NCI-H526 treated with DMSO at 0.1 percent for 48 hours (cell line): ENCODE measurements at regions not wholly inside any gene's neighbourhood (a gene's known extent, or its start where the extent isn't known, plus 50 kb on each side); places are given as distances from the start of the nearest gene placed in this dataset.
"Not testable (repeated sequence)": the region's sequence is repeated elsewhere in the genome, so short reads cannot be mapped to it uniquely, and the experiment has no call there.

Experiments
- DNase-seq: peaks from one replicate; lab custom pipeline; 2025; lab: John Stamatoyannopoulos, UW

DNA sequence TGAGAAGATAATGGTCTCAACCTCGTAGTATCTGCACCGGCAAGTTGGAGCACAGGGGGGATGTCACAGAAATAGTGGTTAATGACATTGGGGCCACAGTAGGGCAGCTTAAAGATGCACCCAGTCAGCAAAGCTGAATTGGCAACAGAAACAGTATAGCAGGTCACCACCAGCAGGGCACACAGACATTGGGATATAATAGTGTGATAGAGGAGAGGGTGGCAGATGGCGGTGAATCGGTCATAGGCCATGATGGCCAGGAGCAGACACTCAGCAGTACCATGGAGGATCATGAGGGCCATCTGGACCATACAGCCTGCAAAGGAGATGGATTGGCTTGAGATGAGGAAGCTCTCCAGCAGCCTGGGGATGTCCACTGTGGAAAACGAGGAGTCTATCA is 106.0 kb upstream of the OR9Q1 start:
- DNase-seq = no peak

DNA sequence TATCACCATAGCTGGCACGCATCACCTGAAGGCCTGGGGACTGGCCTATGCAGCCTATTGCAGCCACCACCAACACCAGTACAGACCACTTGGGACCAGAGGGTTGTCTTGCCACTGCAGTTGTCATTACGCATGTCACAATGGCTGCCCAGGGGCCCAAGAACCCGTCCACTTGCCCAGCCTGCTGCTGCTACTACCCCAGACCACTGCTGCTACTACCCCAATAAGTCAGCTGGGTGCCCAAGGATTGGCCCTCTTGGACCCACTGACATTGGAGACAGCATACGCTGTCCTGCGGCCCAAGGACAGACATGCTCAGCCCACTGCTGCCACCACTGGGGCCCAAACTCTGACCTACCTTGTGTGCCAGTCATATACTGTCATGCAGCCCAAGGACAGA is 102.7 kb upstream of the OR9Q1 start:
- DNase-seq = no peak

DNA sequence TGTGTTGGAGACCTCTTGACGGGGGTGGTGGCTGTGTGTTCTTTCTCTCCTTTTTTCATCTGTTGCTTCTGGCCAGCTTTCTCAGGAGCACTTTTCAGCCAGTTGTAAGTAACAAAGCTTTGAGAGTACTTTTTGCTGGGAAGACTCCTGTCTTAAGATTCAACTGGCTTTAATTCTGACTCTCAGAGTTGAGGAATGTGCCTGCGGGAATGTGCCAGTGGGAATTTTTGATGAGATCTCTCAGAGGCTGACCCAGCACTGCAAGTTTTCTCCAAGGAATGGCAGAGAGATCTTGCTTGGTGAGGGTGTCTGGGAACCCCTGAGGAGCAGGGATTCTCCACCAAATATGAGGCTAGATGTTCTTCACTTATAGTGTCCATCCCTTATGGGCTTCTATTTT is 91.6 kb upstream of the OR9Q1 start:
- no peak for DNase-seq

DNA sequence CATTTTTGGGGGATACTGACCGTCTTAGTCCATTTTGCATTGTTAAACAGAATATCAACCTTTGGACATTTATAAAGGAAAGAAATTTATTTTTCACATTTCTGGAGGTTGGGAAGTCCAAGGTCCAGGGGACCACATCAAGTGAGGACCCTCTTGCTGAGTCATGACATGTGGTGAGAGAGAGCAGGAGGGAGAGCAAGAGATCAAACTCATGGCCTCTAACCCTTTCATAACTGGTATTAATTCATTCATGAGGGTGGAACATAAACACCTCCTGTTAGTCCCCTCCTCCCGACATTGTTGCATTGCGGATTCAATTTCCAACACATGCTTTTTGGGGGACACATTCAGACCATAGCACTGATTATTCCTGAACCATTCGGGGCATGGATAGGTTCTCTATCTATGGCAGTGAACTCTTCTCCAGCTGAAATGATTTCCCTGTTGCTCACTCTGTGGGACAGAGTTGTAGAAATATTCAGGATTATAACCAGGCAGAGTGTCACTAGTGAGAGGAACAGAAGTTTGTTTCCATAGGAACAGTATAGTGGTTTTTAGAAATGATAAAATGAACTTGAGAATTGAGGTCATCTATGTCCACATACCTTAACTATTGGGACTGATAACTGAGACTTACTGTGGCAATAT is 88.2 kb upstream of the OR9Q1 start:
- no peak for DNase-seq

DNA sequence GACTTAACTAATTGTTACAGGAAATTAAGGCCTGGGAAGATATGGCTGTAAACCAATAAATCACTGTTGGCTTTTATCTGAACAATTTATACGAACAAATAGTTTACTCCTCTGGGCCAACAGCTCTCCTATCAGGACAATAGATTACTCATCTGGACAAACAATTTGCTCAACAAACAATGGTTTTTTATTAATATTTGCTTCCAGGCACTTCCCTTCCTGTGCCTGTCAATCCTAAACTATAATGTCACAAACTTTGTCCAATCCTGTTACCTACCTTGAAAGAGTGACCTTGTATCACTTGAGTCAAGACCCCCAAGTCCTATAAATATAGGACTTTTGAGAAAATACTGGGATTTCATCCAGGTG is 87.6 kb upstream of the OR9Q1 start:
- DNase-seq = no peak

DNA sequence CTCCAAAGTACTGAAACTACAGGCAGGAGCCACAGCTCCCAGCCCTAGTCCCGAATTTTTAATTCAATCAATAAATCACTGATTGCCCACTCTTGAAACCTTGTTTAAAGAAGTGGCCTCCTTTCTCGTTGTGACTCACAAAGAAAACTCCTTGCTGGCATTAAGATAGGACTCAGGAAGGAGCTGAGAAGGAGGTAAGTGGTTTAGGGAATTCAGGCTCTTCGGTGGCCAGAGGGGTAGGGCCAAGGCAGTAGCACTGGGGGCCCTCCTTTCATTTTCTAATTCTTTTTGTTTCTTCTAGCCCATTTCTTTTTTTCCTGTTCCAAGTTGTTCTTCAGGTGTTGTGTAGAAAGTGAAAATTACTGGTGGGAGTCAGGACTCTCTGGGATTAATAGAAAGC is 86.2 kb upstream of the OR9Q1 start:
- no peak for DNase-seq

DNA sequence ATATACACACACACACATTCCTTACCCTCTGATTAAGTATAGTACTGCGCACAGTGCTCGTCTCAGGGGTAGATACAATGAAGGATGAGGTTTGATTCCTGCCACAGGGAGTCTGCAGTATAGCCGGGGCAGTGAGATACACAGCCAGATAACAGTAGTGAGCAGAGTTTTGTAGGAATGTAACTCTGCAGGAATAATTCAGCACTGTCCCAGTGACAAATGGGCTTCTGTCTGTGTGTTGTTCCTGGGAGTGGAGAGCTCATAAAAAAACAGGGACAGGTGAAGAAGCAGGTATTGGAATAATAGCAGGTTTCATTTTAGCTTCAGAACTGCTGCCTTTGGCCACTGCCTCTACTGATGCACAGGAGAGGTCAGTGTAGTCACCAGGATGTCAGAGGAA is 85.3 kb upstream of the OR9Q1 start:
- DNase-seq = no peak

DNA sequence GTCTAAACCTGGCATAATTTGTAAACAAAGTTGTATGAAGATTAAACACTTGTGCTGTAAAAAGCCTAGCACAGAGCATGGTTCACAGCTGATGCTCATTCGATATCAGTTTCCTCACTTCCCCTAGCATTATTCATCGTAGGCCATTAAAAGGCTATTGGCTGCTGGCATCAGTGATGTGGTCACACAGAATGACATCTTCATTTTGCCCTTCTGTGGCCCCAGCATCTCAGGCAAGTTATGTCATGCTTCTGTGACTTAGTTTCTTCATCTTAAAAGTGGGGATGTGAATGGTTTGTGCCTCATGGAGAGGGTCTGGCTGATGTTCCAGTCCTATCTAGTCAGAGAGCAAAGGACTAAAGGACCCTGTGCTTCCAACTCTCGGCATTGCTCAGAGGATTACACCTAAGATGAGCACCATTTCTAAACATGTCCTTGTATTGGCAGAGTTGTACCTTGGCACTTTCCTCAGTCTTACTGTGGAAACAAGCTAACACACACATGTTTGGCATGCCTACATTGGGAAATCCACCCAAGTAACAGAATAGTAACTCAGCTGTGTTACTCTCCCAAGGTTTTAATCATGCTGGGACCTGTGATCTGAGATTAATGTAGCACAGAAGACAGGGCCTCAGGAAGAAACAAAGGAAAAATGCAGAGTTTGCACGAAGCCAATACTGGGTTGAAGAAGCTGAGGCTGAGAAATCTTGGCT is 83.5 kb upstream of the OR9Q1 start:
- DNase-seq = no peak

DNA sequence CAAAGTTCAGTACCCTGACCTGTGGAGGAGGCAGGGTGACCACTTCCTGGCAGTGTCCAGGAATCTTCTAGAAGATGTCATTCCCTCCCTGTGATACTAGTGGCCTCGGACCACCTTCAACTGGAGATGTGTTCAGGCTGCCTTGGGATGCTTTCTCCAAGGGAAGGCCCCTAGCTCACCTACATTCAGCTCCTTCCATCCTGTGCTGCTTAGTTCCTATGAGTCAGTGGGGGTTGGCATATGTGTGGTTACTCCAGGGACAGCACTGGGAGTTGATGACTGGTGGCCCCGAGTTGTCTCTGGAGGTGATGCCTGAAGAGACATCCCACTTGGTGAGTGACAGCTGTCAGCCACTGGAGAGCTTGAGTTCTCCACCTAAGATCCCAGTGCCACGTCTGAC is 81.8 kb upstream of the OR9Q1 start:
- no peak for DNase-seq

DNA sequence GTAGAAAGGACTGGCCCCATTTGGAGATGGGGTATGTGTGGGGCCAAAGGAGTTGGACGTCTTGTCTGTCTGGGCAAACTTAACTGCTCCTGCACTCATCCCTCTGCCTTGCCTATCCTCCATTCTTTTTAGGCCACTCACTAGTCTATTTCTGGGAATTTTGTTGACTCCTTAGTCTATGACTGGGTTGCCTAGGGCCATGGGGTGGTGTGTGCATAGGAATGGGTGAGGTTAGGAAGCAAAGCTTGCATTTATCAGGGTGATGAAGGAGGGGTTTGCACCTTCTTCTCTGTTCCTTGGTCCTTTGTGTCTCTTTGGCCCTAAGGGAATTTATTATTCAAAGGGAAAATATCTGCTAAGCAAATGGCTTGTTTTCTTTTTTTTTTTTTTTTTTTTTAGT is 80.9 kb upstream of the OR9Q1 start:
- DNase-seq = no peak

DNA sequence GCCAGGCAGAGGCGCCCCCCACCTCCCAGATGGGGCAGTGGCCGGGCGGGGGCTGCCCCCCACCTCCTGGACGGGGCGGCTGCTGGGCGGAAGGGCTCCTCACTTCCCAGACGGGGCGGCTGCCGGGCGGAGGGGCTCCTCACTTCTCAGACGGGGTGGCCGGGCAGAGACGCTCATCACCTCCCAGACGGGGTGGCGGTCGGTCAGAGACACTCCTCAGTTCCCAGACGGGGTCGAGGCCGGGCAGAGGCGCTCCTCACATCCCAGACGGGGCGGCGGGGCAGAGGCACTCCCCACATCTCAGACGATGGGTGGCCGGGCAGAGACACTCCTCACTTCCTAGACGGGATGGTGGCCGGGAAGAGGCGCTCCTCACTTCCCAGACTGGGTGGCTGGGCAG is 79.9 kb upstream of the OR9Q1 start:
- not testable (repeated sequence) for DNase-seq

DNA sequence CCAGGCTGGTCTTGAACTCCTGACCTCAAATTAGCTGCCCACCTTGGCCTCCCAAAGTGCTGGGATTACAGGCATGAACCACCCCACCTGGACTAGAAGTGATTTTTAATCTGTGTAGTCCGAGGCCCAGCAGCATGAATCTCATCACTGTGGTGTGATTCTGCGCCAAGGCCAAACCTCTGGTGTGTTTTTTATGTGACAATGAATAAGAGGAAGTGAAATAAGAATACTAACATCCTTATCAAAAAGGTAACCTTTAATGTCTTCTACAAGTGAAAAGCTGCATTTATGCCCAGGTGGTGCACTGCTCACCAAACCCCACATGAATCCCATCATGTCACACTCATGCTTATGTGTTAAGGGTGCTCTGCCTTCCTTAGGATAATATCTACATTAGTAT is 77.1 kb upstream of the OR9Q1 start:
- DNase-seq = no peak

DNA sequence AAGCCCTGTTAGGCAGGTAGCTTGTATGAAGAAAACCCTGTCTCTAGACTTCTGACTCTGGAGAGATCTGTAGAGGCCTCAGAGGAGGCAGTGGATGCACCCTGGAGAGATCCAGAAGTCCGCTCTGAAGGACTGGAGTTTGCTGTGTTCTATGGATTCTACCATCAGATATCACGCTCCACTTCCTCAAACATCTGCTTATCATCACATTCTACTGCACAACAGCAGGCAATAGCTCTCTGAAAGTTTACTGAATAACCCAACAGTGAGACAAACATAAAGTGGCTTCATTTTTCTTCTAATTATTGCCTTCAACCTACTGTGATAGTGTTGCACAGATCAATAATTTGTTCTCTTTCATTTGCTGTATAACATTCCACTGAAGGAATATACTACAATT is 59.0 kb upstream of the OR9Q1 start:
- DNase-seq = no peak

DNA sequence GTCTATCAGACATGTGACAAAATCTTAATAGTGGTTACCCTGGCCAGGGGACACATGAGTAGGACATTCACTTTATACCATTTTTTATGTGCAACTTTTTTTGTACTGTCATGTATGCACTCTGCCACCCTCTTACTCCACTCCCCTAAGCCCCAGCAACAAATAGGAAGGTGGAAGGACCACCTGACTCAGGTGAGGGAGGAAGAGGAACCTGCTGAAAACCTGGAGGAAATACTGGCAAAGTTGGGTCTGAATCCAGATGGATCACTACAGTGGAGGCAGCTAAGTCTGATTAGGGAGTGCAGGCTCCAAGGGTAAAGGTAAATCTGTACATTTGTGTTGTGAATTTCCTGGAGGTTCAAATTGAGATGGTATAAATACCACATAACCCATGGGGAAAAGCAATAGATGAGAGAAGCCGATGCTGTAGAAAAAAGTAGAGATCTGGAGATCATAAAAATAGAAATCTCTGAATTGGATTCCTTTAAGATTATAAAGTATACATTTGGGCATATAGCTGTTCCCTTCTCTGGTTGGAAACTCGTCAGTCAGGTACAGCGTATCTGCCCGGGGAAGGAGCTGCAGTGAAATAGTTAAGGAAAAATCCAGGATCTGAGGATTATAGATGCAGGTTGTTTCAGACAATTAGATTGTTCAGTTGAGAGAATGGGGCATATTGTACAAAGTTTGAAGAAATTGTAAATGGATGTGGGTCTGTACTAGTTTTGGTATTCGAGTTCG is 52.2 kb upstream of the OR9Q1 start:
- no peak for DNase-seq

DNA sequence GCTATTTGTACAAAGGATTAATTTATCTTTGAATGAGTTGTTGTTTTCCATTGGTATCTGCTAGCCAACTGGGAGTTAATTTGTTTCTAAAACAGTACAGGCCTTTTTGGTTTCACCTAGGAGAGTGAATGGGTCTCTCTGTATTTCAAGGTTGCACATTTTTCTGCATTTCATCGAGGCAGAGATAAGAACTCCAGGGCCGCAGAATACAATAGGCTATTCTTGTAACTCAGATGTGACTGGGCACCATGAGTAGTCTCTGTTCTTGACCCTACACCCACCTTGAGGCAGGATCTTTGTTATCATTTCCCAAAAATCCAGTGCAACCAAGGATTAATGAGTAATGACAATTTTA is 51.7 kb upstream of the OR9Q1 start:
- DNase-seq = no peak
